GM19035 (cell line): ENCODE measurements at regions not wholly inside any gene's neighbourhood (a gene's known extent, or its start where the extent isn't known, plus 50 kb on each side); places are given as distances from the start of the nearest gene placed in this dataset.
A peak's percentile ranks its signal among the peaks of the same experiment; 100 is the strongest.
"Not testable (repeated sequence)": the region's sequence is repeated elsewhere in the genome, so short reads cannot be mapped to it uniquely, and the experiment has no call there.

Experiments
- ATAC-seq: cut with Tn5 transposase; IDR thresholded peaks from one replicate; pipeline ENCODE4 v1.9.1; 2021; ENCODE audit not compliant: unreplicated experiment

GRCh38 chr10:52966904-52967303 lies 194.3 kb upstream of the MBL2 start:
- no peak for ATAC-seq

DNA sequence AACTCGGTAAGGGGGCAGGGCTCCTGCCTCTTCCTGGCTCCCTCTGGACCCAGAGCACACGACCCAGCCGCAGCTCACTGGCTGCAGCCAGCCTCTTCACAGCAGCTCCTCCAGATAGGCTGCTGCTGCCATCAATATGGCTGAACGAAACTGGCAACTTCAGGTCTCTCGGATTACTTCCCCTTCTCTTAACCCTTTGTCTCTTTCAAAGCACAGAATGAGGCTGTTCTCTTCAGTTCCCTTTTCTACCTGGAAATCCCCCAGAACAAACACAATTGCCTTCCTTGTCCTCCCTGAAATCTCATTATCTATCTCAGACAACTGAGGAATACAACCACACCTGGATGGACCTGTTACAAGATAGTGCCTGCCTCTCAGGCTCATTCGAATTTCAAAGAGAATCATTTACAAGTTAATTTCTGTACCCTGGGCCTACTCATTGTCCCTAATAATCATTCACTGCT lies 193.4 kb upstream of the MBL2 start:
- peak; percentile 100 for ATAC-seq

GRCh38 chr10:52965509-52965908 lies 192.9 kb upstream of the MBL2 start:
- ATAC-seq, result no peak

DNA sequence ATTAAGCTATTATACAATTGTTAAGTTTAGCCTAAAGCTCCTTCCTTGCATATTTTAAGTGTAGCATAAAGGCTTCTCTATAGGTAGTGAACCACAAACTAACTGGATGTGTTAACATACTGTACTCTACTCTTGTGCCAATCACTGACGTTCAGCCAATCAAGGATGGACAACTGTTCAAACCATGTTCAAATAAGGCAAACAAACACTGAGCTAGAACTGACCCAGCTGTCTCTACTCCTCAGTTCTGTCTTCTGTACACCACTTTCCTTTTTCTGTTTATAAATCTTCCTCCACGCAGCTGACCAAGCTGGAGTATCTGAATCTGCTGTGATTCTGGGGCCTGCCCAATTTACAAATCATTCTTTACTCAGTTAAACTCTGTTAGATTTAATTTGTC lies 188.7 kb upstream of the MBL2 start:
- ATAC-seq, result no peak

DNA sequence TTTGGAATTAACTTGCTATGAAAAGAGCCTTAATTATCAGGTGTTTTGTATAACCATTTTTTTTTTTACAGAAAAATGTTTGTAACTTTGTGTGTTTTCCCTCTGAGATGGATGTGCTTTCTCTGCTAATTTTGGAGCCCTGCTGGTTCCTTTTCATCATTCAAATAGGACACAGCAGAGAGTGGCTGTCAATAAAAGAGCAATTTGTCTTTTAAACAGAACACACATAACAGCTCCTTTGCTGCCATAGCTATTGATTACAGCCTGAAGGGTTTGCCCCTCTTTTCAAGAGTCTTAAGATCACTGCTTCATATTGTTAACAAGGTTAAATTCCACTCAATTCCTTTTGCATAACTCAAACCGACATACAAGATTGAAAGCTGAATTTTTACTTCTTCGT lies 187.2 kb upstream of the MBL2 start:
- ATAC-seq, result no peak

GRCh38 chr10:52956861-52957260 lies 184.3 kb upstream of the MBL2 start:
- no peak for ATAC-seq

GRCh38 chr10:52956461-52956860 lies 183.9 kb upstream of the MBL2 start:
- no peak for ATAC-seq

DNA sequence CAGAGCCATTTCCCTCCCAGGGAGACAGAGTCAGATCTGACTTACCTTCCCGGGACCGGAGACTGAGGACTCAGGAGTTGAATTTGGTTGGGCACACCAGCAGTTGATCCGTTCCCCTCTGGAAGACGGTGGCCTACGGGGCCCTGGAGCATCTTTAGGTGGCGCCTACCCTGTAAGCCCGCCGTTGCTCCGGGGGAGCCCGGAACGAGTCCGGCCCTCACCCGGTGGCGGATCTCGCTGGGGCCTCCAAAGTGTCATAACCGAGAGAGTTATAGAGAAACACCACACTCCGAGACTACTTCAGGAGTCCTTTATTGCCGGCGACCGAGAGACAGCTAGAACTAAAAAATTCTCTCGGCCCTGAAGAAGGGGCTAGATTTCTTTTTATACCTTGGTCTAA lies 182.8 kb upstream of the MBL2 start:
- no peak for ATAC-seq

DNA sequence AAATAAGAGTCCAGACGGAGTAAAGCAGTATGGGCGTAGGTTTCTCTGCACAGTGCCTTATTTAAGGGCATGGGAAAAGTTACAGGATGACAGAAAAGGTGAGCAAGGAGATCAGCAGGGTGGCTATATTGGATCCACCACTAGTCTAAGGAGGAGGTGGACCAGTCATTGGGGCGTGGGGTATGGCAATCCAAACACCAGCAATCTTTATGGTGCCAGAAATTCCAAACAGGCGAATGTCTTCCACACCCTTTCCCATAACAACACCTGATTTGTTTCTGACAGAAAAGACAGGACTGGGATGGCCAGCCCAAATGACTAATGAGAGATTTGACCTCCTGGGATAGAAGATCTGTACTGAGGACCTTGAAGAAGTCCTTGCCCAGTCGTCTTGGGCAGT lies 181.8 kb upstream of the MBL2 start:
- no peak for ATAC-seq

- ATAC-seq, result no peak
These were observed 179.9 kb upstream of the MBL2 start for GRCh38 chr10:52952391-52953055.

DNA sequence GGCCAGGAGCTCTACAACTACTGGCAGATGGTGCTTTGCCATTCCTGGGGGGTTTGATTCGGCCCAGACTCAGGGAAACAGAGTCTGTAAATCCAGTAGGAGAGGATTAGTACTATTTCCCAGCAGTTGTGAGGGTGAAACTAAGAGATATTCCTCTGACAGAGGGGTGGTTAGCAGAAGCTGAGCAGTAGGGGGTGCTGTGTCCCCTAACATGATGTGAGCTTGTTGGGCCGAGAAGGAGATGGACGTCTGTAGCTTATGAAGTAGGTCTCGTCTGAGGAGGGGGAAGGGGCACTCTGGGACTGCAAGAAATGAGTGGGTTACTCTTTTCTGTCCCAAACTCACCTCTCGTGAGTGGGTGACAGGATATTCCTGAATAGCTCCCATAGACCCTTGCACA lies 179.2 kb upstream of the MBL2 start:
- peak; percentile 98 for ATAC-seq

- no peak for ATAC-seq
These were observed 178.0 kb upstream of the MBL2 start for GRCh38 chr10:52950578-52950977.

DNA sequence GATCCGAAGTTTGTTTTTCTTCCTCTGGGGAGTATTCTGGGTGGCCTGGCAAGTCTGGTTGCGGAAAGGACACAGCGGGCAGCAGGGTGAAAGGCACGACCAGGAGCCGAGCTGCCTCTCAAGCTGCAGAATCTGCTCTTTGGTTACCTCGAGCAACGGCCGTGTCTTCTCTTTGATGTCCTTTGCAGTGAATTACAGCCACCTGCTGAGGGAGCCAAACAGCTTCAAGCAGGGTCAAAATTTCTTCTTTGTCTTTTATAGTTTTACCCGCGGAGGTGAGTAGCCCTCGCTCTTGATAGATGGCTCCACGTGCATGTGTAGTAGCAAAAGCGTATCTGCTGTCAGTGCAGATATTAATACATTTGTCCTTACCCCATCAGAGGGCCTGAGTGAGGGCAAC lies 177.3 kb upstream of the MBL2 start:
- no peak for ATAC-seq

DNA sequence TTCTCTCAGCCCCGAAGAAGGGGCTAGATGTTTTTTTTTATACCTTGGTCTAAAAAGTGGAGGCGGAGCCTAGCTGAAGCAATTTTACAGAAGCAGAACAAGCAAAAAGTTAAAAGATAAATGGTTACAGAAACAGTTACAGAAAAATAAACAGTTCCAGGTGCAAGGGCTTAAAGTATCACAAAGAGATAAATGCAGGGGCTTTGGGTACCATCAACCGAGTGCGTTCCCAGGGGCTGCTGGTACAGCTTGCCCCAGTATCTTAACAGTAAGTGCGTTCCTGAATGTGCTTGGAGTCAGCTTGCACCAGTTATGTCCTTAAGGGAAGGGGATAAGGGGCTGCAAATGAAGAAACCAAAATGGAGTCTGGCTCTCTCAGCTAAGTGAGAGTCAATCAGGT lies 173.9 kb upstream of the MBL2 start:
- ATAC-seq, result no peak

DNA sequence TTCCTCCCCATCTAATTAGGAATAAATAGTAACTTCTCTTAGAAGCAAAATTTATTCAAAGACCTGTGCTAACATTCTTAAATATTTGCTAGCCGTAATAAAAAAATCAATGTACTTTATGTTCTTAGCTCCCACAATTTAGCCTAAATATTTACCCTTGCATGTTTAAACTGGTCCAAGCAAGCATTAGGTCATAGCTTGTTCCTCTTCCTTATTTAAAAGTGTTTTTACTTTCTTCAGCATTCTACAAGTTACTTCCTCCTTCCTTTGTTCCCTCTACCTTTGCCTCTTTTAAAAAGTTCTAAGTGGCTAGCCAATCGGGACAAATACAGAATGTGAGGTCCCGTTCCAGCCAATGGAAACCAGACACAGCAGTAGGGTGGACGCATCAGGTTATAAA lies 172.9 kb upstream of the MBL2 start:
- not testable (repeated sequence) for ATAC-seq

DNA sequence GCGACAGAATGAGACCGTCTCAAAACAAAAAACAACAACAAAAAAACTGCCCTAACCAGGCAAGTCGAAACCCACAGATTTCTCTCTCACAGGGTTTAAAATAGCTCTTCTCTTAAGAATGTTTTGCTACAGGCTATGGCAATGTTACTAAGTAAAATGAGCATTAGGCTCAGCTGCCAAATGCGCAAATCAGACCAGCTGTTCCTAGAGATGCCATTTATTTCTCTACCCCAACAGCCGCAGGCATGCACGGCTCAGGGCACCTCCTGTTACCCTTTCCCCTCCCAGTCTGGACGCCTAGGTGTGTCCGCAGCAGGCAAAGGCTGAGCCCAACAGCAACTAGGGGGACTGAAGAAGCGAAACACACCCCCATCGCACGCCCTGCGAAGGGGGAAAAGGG lies 168.3 kb upstream of the MBL2 start:
- no peak for ATAC-seq

GRCh38 chr10:52939894-52940293 lies 167.3 kb upstream of the MBL2 start:
- ATAC-seq, result no peak

- no peak for ATAC-seq
These were observed 161.2 kb upstream of the MBL2 start for GRCh38 chr10:52933748-52934147.

GRCh38 chr10:52927678-52928077 lies 155.1 kb upstream of the MBL2 start:
- ATAC-seq, result no peak

DNA sequence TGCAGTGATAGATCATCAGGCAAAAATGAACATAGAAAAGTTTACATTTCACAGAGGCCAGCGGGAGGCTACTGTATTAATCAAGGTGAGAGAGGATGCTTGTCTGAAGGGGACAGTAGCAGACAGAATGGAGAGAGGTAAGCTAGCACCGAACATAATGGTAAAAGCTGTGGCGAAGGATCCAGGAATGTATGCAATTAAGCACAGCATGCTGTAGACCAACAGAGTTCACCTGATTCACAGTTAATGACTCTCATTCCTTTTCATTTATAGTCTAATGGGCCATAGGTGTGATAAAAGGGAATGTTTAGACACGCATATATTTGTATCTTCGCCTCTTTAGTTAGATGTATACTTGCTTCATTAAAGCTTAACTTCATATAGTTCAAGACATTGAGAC lies 150.9 kb upstream of the MBL2 start:
- no peak for ATAC-seq

- no peak for ATAC-seq
These were observed 146.2 kb upstream of the MBL2 start for GRCh38 chr10:52918714-52919305.

DNA sequence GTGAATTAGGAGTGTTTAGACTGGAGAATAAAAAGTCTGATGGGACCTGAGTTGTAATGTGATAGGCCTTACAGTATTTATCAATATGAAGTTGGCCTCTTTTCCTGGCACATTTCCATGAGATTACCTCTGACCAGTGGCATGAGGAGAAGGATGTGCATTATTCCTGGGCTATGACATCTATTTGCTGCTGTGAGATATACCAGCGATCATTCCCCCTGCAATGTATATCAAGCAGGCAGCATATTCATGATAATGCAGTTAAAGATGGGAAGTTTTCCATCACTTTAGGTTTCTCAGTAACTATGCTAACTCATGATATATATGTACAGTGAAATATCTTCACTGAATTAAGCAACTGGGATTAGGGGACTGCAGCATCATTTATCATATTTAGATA lies 142.8 kb upstream of the MBL2 start:
- no peak for ATAC-seq

DNA sequence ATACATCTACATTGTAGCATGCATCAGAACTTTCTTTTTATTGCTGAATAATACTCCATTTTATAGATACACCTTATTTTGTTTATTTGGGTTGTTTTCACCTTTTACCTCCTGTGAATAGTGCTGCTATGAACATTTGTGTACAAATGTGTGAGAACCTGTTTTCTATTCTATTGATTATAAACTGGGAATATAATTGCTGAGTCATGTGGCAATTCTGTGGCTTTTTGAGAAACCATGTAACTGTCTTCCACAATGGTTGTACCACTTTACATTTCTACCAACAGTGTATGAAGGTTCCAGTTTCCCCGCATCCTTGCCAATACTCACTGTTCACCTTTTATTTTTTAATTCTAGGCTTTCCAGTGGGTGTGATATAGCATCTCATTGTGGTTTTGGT lies 138.6 kb upstream of the MBL2 start:
- no peak for ATAC-seq
